Activated CD8-positive, alpha-beta T cell treated with anti-CD3 and anti-CD28 coated beads for 36 hours (primary cell): ENCODE measurements at regions not wholly inside any gene's neighbourhood (a gene's known extent, or its start where the extent isn't known, plus 50 kb on each side); places are given as distances from the start of the nearest gene placed in this dataset.

Experiments
- ATAC-seq: fragments of 200-7000 bp; cut with Tn5 transposase; one replicate; pipeline ENCODE4 v1.10.0; 2021; ENCODE audit warnings: mild to moderate bottlenecking, moderate library complexity
- CTCF ChIA-PET: fragments of 350-600 bp; sonication (Branson Sonifier 250); formaldehyde crosslinking; loops from one replicate; lab custom pipeline; 2021; ENCODE audit warnings: antibody characterized with exemption; lab: Charles Lee
- POLR2A ChIA-PET: fragments of 350-600 bp; sonication (Branson Sonifier 250); formaldehyde crosslinking; loops from one replicate; lab custom pipeline; 2021; ENCODE audit warnings: antibody characterized with exemption; lab: Charles Lee
- DNase-seq: peaks from one replicate; pipeline ENCODE4 v3.0.0-alpha.2; 2020
- H3K27ac Mint-ChIP-seq: one replicate; pipeline ENCODE4 v1.8.0; 2021; ENCODE audit warnings: mild to moderate bottlenecking, mixed read lengths
- H3K27me3 Mint-ChIP-seq: one replicate; pipeline ENCODE4 v1.8.0; 2021; ENCODE audit warnings: mixed read lengths
- H3K36me3 Mint-ChIP-seq: one replicate; pipeline ENCODE4 v1.8.0; 2021; ENCODE audit warnings: low read depth, mixed read lengths
- H3K4me1 Mint-ChIP-seq: one replicate; pipeline ENCODE4 v1.8.0; 2021; ENCODE audit warnings: low read depth, mixed read lengths
- H3K4me3 Mint-ChIP-seq: one replicate; pipeline ENCODE4 v1.8.0; 2021; ENCODE audit warnings: mild to moderate bottlenecking, moderate library complexity, mixed read lengths
- H3K9me3 Mint-ChIP-seq: one replicate; pipeline ENCODE4 v1.8.0; 2021; ENCODE audit warnings: mixed read lengths
- intact Hi-C: fragments of 100-400 bp; cut with micrococcal nuclease; formaldehyde crosslinking; loops from one replicate; pipeline ENCODE4 v1.10.0; 2022
- TF ChIP-seq, protein P1 (sequence below): fragments of 200-600 bp; IDR thresholded peaks from one replicate; pipeline ENCODE4 v1.8.0; 2022; ENCODE audit warnings: antibody characterized with exemption, mild to moderate bottlenecking

DNA sequence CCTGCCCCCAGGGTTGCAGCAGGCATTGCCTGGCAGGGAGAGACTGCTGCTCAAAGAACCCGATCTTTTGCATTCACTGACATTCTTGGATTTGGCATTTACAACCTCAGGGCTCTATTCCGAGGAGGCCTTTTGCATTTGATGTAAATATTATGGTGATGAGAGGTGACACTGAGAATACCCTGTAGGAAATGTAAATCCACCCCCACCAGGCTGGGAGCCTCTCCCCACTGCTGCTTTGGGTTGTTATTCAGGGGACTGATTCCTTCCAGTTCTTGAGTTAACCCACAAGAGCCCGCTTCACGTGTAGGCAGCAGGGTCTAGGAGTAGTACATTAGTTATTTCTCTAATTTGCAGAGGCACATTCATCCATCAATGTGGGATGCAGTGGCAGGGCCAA, 55.5 kb upstream of the ARAP3 start:
- Mint-ChIP-seq H3K9me3 (no peaks in the 10 kb centered on the region), H3K27me3 (peaks cover 21% of the 10 kb centered on the region), H3K36me3 (no peaks in the 10 kb centered on the region), H3K27ac (no peak overlapping the region), H3K4me3 (no peak overlapping the region), H3K4me1 (no peaks in the 10 kb centered on the region)
- TF ChIP-seq, protein P1, sequence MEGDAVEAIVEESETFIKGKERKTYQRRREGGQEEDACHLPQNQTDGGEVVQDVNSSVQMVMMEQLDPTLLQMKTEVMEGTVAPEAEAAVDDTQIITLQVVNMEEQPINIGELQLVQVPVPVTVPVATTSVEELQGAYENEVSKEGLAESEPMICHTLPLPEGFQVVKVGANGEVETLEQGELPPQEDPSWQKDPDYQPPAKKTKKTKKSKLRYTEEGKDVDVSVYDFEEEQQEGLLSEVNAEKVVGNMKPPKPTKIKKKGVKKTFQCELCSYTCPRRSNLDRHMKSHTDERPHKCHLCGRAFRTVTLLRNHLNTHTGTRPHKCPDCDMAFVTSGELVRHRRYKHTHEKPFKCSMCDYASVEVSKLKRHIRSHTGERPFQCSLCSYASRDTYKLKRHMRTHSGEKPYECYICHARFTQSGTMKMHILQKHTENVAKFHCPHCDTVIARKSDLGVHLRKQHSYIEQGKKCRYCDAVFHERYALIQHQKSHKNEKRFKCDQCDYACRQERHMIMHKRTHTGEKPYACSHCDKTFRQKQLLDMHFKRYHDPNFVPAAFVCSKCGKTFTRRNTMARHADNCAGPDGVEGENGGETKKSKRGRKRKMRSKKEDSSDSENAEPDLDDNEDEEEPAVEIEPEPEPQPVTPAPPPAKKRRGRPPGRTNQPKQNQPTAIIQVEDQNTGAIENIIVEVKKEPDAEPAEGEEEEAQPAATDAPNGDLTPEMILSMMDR = no peak
- DNase-seq = no peak
- ChIA-PET POLR2A (no interaction called here), CTCF (interaction anchor here (1.3 kb wide), 1 partner anchor 74 kb away, joined by 4 read pairs; no protein-coding TSS in a partner anchor)
- no peak for ATAC-seq
- intact Hi-C loops = no loop called here

DNA sequence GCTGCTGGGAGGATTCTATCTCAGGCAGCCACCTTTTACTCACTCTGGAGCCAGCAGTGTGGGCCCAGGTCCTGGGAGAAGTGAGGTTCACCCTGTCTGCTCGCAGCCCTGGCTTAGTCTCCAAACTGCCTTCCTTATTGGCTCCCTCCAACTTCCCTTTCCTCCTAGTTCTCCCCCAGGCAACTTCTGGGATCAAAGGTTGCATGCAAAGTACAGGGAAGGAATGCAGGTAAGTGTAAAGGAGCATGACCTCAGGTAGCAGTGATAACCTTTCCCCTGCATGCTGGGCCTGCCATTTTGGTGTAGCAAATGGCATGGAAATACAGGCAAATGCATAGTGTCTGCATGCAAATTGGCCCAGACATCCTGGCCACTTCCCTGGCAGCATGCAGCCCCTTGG, 53.8 kb upstream of the ARAP3 start:
- TF ChIP-seq, protein P1 = no peak
- Mint-ChIP-seq H3K4me1 (no peaks in the 10 kb centered on the region), H3K36me3 (no peaks in the 10 kb centered on the region), H3K27ac (no peak overlapping the region), H3K4me3 (no peak overlapping the region), H3K27me3 (peaks cover 19% of the 10 kb centered on the region), H3K9me3 (no peaks in the 10 kb centered on the region)
- CTCF ChIA-PET = no interaction called here
- DNase-seq (no peak), ATAC-seq (no peak)
- intact Hi-C loops = no loop called here
- POLR2A ChIA-PET = no interaction called here

DNA sequence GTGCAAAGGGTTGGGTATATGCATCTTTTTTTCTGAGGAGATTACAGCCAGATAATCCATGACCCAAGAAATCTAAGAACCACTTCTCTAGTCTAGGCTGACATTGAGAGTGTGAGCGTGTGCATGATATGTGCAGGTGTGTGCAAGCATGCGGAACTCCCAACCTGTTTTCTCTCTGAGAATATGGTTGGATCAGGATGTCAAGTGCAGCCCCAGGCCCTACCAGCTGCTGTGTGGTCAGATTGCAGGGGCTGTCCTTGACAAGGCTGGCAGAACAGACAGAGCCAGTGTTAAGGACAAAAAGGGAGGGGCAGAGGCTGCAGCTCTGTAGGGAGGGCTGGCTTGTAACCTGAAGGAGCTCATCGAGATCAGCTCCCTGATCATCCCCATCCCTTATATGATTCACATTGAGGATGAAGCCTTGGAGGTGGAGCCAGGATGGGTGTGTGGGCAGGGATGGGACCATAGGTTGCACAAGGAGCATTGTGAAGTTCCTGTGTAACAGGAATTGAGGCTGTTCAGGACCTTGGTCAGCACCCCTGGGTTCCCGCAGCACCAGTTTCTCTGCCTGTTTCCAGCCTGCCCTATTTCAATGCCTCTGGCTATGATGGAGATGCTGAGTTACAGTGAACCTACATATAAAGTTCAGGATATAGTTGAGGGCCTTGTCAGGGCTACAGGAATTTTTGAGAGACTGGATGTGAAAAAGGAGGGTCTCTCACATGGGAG, 52.6 kb upstream of the ARAP3 start:
- ATAC-seq = no peak
- H3K9me3 Mint-ChIP-seq = no peaks in the 10 kb centered on the region
- no peaks in the 10 kb centered on the region for H3K36me3 Mint-ChIP-seq
- DNase-seq = peak; percentile 57
- intact Hi-C loops = no loop called here
- ChIA-PET CTCF (no interaction called here), POLR2A (no interaction called here)
- peaks cover 15% of the 10 kb centered on the region for H3K27me3 Mint-ChIP-seq
- TF ChIP-seq, protein P1 = no peak
- no peak overlapping the region for H3K4me3 Mint-ChIP-seq
- H3K27ac Mint-ChIP-seq = no peak overlapping the region
- no peaks in the 10 kb centered on the region for H3K4me1 Mint-ChIP-seq

DNA sequence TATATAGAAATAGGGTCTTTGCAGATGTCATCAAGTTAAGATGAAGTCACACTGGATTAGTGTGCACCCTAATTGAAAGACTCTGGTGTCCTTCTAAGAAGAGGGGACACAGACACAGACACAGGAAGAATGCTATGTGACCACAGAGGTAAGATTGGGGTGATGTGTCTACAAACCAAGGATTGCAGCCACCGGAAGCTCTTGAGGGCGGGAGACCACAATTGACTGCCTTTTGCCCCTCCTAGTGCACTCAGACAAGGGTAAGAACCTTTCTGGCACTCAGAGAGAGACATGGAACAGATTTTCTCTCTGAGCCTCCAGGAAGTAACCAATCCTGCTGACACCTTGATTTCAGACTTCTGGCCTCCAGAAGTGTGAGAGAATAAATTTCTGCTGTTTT, 51.2 kb upstream of the ARAP3 start:
- Mint-ChIP-seq H3K27me3 (peaks cover 13% of the 10 kb centered on the region), H3K36me3 (no peaks in the 10 kb centered on the region), H3K4me3 (no peak overlapping the region), H3K27ac (no peak overlapping the region), H3K9me3 (no peaks in the 10 kb centered on the region), H3K4me1 (no peaks in the 10 kb centered on the region)
- CTCF ChIA-PET = no interaction called here
- DNase-seq (no peak), ATAC-seq (no peak)
- POLR2A ChIA-PET = no interaction called here
- intact Hi-C loops = no loop called here
- TF ChIP-seq, protein P1 = no peak

DNA sequence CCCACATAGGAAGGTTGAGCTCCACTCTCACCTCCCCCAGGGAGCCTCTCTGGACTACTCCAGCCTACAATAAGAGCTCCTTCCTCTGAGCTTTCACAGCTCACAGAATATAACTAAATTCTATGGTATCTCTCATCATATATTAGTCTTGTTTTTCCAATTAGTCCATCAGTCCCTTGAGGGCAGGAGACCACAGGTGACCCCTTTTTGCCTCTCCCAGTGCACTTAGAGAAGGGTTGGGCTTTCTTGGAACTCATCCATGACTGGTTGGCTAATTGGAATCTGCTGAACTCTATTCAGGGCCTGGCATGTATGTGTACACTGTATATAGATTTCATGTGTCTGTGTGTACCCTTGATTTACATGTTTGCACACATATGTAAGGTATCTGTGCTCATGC, 50.4 kb upstream of the ARAP3 start:
- TF ChIP-seq, protein P1 = no peak
- ATAC-seq = no peak
- Mint-ChIP-seq H3K4me1 (no peaks in the 10 kb centered on the region), H3K4me3 (no peak overlapping the region), H3K9me3 (no peaks in the 10 kb centered on the region), H3K27ac (no peak overlapping the region), H3K27me3 (peaks cover 6% of the 10 kb centered on the region), H3K36me3 (no peaks in the 10 kb centered on the region)
- ChIA-PET CTCF (interaction anchor here (1.1 to 2.0 kb wide), 5 partner anchors 30 to 147 kb away, joined by 4 to 11 read pairs (median 6); partner anchors contain the start of gene PCDH1), POLR2A (no interaction called here)
- no peak for DNase-seq
- intact Hi-C loops = no loop called here
